Stomach (tissue), 8 donors: ENCODE measurements at regions not wholly inside any gene's neighbourhood (a gene's known extent, or its start where the extent isn't known, plus 50 kb on each side); places are given as distances from the start of the nearest gene placed in this dataset.

ENCODE experiments used
- DNase-seq, 2 donors: peaks; one replicate each; pipeline versions ENCODE4 v3.0.0 to v3.0.0-alpha.2; 2013 to 2019
- H3K27ac ChIP-seq, 5 donors: fragments of 200-600 bp in 4 of 5; sonication (generic) in 4 of 5; one replicate each; pipeline ENCODE4 v1.5.1; 2013 to 2019; ENCODE audit warnings: mild to moderate bottlenecking in 1 of 5, moderate library complexity in 1 of 5
- H3K27me3 ChIP-seq, 3 donors: fragments of 200-600 bp; sonication (generic); one replicate each; pipeline ENCODE4 v1.5.1; 2017 to 2019; ENCODE audit warnings: mixed run types in 1 of 3
- H3K36me3 ChIP-seq, 4 donors: fragments of 200-600 bp; sonication (generic); 1 replicate in 3 of 4; 2 replicates in 1 of 4; pipeline ENCODE4 v1.5.1; 2016 to 2019
- H3K4me1 ChIP-seq, 4 donors: fragments of 200-600 bp; sonication (generic); one replicate each; pipeline ENCODE4 v1.5.1; 2016 to 2019
- H3K4me3 ChIP-seq, 4 donors: fragments of 200-600 bp; sonication (generic) in 3 of 4; one replicate each; pipeline ENCODE4 v1.5.1; 2016 to 2019; ENCODE audit warnings: mild to moderate bottlenecking in 1 of 4
- H3K9me3 ChIP-seq, 4 donors: fragments of 200-600 bp; sonication (generic); one replicate each; pipeline ENCODE4 v1.5.1; 2016 to 2019
- EP300 ChIP-seq: sonication (generic); formaldehyde crosslinking; IDR thresholded peaks from one replicate; pipeline ENCODE4 v1.6.1; 2017; ENCODE audit warnings: antibody characterized with exemption
- POLR2A ChIP-seq, 4 donors: fragments of 450-650 bp; IDR thresholded peaks; one replicate each; pipeline ENCODE4 v1.6.1; 2016; ENCODE audit warnings: antibody characterized with exemption in 4 of 4, control low read depth in 2 of 4, mild to moderate bottlenecking in 1 of 4, moderate library complexity in 1 of 4
- POLR2AphosphoS5 ChIP-seq, 3 donors: sonication (generic); formaldehyde crosslinking; IDR thresholded peaks; one replicate each; pipeline ENCODE4 v1.6.1; 2016; ENCODE audit warnings: antibody characterized with exemption in 3 of 3
- WGBS, 5 donors: extraction: QIAGEN DNeasy Blood & Tissue Kit in 3 of 5; methylation state at CpG; one replicate each; pipeline versions ENCODE4 v1.1.5 to v1.1.7; 2013 to 2018; 5-methylcytosine and 5-hydroxymethylcytosine counted together
- intact Hi-C: fragments of 100-400 bp; cut with DNase I; formaldehyde crosslinking; loops from one replicate; pipeline ENCODE4 v1.15.1; 2023; ENCODE audit warnings: low total_unique reads
- TF ChIP-seq, protein P1 (sequence below), 7 experiments: fragments of 450-650 bp in 4 of 7; fragments of 200-600 bp in 3 of 7; sonication (generic) in 3 of 7; IDR thresholded peaks; one replicate each; pipeline ENCODE4 v1.5.1; 2016 to 2019; ENCODE audit warnings: antibody characterized with exemption in 7 of 7, control low read depth in 2 of 7, mild to moderate bottlenecking in 1 of 7
- donor health status: healthy with polysubstance abuse.
- donor health status: Bipolar disorder and iron deficiency.
- donor health status: healthy.

DNA sequence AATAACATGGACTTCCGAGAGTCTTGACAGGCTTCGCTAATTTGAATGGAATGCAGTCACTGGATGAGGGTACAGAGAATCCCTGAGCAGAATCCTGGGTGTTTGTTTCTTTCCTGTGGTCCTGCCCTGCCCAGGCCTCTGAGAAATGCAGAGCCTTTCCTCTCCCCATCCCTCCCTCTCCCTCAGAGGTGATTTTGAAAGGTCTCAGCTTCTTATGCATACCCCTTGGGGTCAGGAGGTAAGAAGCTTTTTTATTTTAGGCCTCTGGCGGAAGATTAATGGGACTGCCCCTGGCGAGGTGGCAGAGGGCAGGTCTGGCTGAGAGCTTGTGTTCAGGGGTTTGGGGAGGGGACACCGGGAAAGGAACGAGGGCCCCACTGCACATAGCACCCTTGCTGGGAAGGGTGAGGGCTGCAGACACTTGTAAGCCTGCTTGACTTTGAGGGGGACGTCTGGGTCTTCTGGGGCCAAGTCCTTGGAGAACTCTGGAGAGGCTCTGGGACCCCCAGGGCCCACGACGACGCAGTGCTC is 116.5 kb upstream of the SLC45A1 start:
- no peak for DNase-seq
- peak overlapping the region; percentile 5 to 96 (median 85) for H3K27ac ChIP-seq
- peaks cover 29 to 52% (median 47%) of the 10 kb centered on the region in 4 donors for H3K4me1 ChIP-seq
- no peaks in the 10 kb centered on the region for H3K27me3 ChIP-seq
- intact Hi-C loops: no loop called here
- no peaks in the 10 kb centered on the region for H3K9me3 ChIP-seq
- no peak overlapping the region for H3K4me3 ChIP-seq
- WGBS, 5 donors: 70 to 85% (median 81%) methylated on average over 7 to 10 of the region's 10 CpGs
- TF ChIP-seq EP300 (no peak), POLR2A (IDR thresholded peaks at IDR 0.05) (no peak), POLR2AphosphoS5 (IDR thresholded peaks at IDR 0.05) (no peak)
- TF ChIP-seq, protein P1, sequence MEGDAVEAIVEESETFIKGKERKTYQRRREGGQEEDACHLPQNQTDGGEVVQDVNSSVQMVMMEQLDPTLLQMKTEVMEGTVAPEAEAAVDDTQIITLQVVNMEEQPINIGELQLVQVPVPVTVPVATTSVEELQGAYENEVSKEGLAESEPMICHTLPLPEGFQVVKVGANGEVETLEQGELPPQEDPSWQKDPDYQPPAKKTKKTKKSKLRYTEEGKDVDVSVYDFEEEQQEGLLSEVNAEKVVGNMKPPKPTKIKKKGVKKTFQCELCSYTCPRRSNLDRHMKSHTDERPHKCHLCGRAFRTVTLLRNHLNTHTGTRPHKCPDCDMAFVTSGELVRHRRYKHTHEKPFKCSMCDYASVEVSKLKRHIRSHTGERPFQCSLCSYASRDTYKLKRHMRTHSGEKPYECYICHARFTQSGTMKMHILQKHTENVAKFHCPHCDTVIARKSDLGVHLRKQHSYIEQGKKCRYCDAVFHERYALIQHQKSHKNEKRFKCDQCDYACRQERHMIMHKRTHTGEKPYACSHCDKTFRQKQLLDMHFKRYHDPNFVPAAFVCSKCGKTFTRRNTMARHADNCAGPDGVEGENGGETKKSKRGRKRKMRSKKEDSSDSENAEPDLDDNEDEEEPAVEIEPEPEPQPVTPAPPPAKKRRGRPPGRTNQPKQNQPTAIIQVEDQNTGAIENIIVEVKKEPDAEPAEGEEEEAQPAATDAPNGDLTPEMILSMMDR (IDR thresholded peaks at IDR 0.05): no peak
- H3K36me3 ChIP-seq: no peaks in the 10 kb centered on the region

DNA sequence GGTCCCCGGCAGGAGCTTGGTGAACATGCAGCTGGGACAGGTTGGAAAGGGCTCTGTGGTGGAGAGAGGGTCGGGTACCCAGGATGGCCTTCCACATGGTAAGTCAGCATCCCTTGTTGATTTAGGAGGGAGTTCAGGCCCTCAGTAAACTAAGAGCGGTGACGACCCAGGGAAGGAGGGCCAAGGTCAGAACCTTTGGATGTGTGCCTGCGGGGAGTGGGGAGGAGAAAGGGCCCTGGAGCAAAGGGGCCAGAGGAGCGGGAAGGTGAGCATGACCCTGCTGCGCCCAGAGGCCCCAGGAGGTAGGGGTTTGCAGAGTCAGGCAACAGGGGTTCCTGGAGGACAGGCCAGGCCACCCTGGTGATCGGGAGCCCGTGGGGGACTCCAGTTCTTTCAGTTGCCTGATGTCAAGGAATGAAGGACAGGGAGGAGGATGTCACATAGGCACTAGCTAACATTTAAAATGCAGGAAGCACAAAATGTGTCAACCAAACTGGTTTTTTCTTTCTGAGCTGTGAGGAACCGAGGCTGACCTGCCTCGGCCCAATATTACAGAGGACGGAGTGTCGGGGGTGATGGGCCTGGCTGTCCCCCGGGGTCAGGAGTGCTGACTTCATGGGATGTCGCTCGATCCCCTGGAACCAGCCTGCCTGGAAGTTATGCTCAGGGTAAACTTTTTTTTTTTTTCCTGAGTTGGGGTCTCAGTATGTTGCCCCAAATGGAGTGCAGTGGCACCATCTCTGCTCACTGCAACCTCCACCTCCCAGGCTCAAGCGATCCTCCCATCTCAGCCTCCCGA is 117.4 kb upstream of the SLC45A1 start:
- 77 to 92% (median 86%) methylated on average over 16 to 18 of the region's 18 CpGs for WGBS, 5 donors
- Histone ChIP-seq H3K36me3 (no peaks in the 10 kb centered on the region), H3K4me3 (no peak overlapping the region), H3K4me1 (peaks cover 29 to 52% (median 47%) of the 10 kb centered on the region in 4 donors), H3K27ac (peak overlapping the region in 4 of 5 donors; percentile 83 to 96 (median 88)), H3K27me3 (no peaks in the 10 kb centered on the region), H3K9me3 (no peaks in the 10 kb centered on the region)
- TF ChIP-seq EP300: no peak
- no peak for TF ChIP-seq POLR2AphosphoS5 (IDR thresholded peaks at IDR 0.05)
- TF ChIP-seq POLR2A (IDR thresholded peaks at IDR 0.05): no peak
- DNase-seq: no peak
- intact Hi-C loops: no loop called here

DNA sequence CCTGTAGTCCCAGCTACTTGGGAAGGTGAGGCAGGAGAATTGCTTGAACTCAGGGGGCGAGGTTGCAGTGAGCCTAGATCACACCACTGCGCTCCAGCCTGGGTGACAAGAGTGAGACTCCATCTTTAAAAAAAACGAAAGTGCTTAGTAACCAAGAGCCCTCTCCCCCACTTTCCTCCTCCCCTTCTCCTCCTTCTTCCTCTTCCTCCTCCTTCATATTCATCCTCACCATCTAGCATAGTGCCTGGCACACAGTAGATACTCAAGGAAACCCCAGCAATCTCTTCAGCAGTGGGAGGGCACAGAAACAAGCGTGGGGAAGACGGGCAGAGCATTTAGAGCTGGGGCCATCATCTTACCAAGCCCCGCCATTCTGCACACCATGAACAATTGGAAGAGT is 119.4 kb upstream of the SLC45A1 start:
- WGBS, 5 donors: 90 to 96% (median 93%) methylated on average over 6 of the region's 6 CpGs
- no peak for DNase-seq
- peaks cover 29 to 51% (median 40%) of the 10 kb centered on the region in 4 donors for H3K4me1 ChIP-seq
- H3K27me3 ChIP-seq: no peaks in the 10 kb centered on the region
- intact Hi-C loops: no loop called here
- no peaks in the 10 kb centered on the region for H3K9me3 ChIP-seq
- peak overlapping the region in 3 of 5 donors; percentile 52 to 96 (median 64) for H3K27ac ChIP-seq
- no peak overlapping the region for H3K4me3 ChIP-seq
- H3K36me3 ChIP-seq: no peaks in the 10 kb centered on the region
- TF ChIP-seq POLR2A (IDR thresholded peaks at IDR 0.05) (no peak), POLR2AphosphoS5 (IDR thresholded peaks at IDR 0.05) (no peak), EP300 (no peak)
- TF ChIP-seq, protein P1 (IDR thresholded peaks at IDR 0.05): no peak

DNA sequence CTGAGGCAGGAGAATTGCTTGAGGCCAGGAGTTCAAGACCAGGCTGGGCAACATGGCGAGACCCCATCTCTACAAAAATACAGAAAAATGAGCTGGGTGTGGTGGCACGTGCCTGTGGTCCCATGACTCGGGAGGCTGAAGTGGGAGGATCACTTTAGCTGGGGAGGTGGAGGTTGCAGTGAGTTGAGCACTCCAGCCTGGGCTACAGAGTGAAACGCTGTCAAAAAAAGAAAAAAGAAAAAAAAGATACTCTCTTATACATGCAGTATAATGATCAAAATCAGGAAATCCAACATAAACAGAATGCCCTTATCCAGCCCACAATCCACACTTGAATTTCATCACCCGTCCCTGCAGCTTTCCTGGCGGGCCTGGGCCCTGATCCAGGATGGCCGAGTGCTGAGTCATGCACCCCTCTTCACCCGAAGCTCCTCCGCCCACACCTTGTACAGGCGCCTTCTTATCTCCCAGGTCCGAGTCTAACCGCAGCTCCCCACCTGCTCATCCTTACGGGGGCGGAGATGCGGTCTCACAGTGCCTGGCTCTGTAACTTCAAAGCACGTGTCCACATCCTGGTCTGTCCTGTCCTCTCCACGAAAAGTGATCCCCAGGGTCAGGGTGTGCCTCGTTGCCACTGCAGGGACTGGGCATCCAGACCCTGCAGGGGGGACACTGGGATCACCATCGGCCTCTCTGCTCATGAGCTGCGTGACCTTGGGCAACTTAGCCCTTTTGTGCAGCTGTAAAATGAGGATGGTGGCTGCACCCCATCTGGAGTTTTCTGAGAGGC is 120.2 kb upstream of the SLC45A1 start:
- Histone ChIP-seq H3K27ac (peak overlapping the region in 3 of 5 donors; percentile 52 to 96 (median 64)), H3K4me1 (peaks cover 23 to 44% (median 32%) of the 10 kb centered on the region in 4 donors), H3K9me3 (no peaks in the 10 kb centered on the region), H3K27me3 (no peaks in the 10 kb centered on the region), H3K4me3 (no peak overlapping the region), H3K36me3 (no peaks in the 10 kb centered on the region)
- intact Hi-C loops: no loop called here
- DNase-seq: peak; percentile 58 to 65
- TF ChIP-seq, protein P1 (IDR thresholded peaks at IDR 0.05): no peak
- no peak for TF ChIP-seq EP300
- peak in 2 of 3 donors; percentile 17 to 22 for TF ChIP-seq POLR2AphosphoS5 (IDR thresholded peaks at IDR 0.05)
- no peak for TF ChIP-seq POLR2A (IDR thresholded peaks at IDR 0.05)
- 41 to 49% (median 44%) methylated on average over 19 to 20 of the region's 20 CpGs for WGBS, 5 donors
